ENCODE measurements at regions not wholly inside any gene's neighbourhood (a gene's known extent, or its start where the extent isn't known, plus 50 kb on each side); places are given as distances from the start of the nearest gene placed in this dataset.

- H3K4me3 ChIP-seq (ENCODE audit: low read length): no peak overlapping the region
- no peaks in the 10 kb centered on the region for H3K79me2 ChIP-seq (replicated peaks; ENCODE audit: insufficient read depth, low read length)
- no peak overlapping the region for H3K27ac ChIP-seq (ENCODE audit: low read length)
- no peak for TF ChIP-seq EP300 (conservative IDR thresholded peaks at IDR 0.05; ENCODE audit: poor library complexity, severe bottlenecking)
- no peak for TF ChIP-seq CTCF (IDR thresholded peaks at IDR 0.05; ENCODE audit: poor library complexity, severe bottlenecking)
- TF ChIP-seq POLR2AphosphoS5 (IDR thresholded peaks at IDR 0.05): no peak
- TF ChIP-seq SMC3 (conservative IDR thresholded peaks at IDR 0.05; ENCODE audit: poor library complexity): no peak
- no peak for TF ChIP-seq REST (IDR thresholded peaks at IDR 0.05; ENCODE audit: borderline replicate concordance)
- TF ChIP-seq EZH2 (IDR thresholded peaks at IDR 0.05; ENCODE audit: borderline replicate concordance, insufficient read depth, low read length, poor library complexity, severe bottlenecking): no peak
- no peak for TF ChIP-seq TAF1 (IDR thresholded peaks at IDR 0.05; ENCODE audit: low read depth)
- TF ChIP-seq RAD21 (conservative IDR thresholded peaks at IDR 0.05): no peak
- TF ChIP-seq MXI1 (conservative IDR thresholded peaks at IDR 0.05; ENCODE audit: poor library complexity, severe bottlenecking): no peak
- no peak overlapping the region for H3K9ac ChIP-seq (ENCODE audit: low read length)
- H3K9me3 ChIP-seq (ENCODE audit: low read length): no peaks in the 10 kb centered on the region
- no peaks in the 10 kb centered on the region for H4K20me1 ChIP-seq (ENCODE audit: insufficient read depth)
- H3K9me2 ChIP-seq (ENCODE audit: insufficient read depth, low read length): no peaks in the 10 kb centered on the region
- H3K36me3 ChIP-seq (ENCODE audit: insufficient read depth, low read length): no peaks in the 10 kb centered on the region
- no peak overlapping the region for H2AFZ ChIP-seq (ENCODE audit: low read depth, low read length)
- H3K27me3 ChIP-seq (ENCODE audit: insufficient read depth, low read depth, low read length): no peaks in the 10 kb centered on the region
- H3K4me2 ChIP-seq (ENCODE audit: low read length): no peak overlapping the region
- H3F3A ChIP-seq (ENCODE audit: insufficient read depth, low read length, poor library complexity, severe bottlenecking): no peaks in the 10 kb centered on the region
Measured at GRCh38 chr1:5253036-5253435, 598.6 kb downstream of the AJAP1 start.

GRCh38 chr1:5250336-5250735 is 595.9 kb downstream of the AJAP1 start:
- TF ChIP-seq POLR2AphosphoS5 (IDR thresholded peaks at IDR 0.05): no peak
- TF ChIP-seq REST (IDR thresholded peaks at IDR 0.05; ENCODE audit: borderline replicate concordance): no peak
- TF ChIP-seq SMC3 (conservative IDR thresholded peaks at IDR 0.05; ENCODE audit: poor library complexity): no peak
- no peak for TF ChIP-seq RAD21 (conservative IDR thresholded peaks at IDR 0.05)
- TF ChIP-seq EZH2 (IDR thresholded peaks at IDR 0.05; ENCODE audit: borderline replicate concordance, insufficient read depth, low read length, poor library complexity, severe bottlenecking): no peak
- TF ChIP-seq EP300 (conservative IDR thresholded peaks at IDR 0.05; ENCODE audit: poor library complexity, severe bottlenecking): no peak
- no peak for TF ChIP-seq CTCF (IDR thresholded peaks at IDR 0.05; ENCODE audit: poor library complexity, severe bottlenecking)
- TF ChIP-seq TAF1 (IDR thresholded peaks at IDR 0.05; ENCODE audit: low read depth): no peak
- no peak for TF ChIP-seq MXI1 (conservative IDR thresholded peaks at IDR 0.05; ENCODE audit: poor library complexity, severe bottlenecking)
- Histone ChIP-seq H4K20me1 (ENCODE audit: insufficient read depth) (no peaks in the 10 kb centered on the region), H3K9me2 (ENCODE audit: insufficient read depth, low read length) (no peaks in the 10 kb centered on the region)

More at GRCh38 chr1:5250336-5250735, 595.9 kb downstream of the AJAP1 start:
- no peak overlapping the region for H3K27ac ChIP-seq (ENCODE audit: low read length)
- no peaks in the 10 kb centered on the region for H3K36me3 ChIP-seq (ENCODE audit: insufficient read depth, low read length)
- no peaks in the 10 kb centered on the region for H3K9me3 ChIP-seq (ENCODE audit: low read length)
- no peaks in the 10 kb centered on the region for H3K27me3 ChIP-seq (ENCODE audit: insufficient read depth, low read depth, low read length)
- H3K4me3 ChIP-seq (ENCODE audit: low read length): no peak overlapping the region
- H3K4me2 ChIP-seq (ENCODE audit: low read length): no peak overlapping the region
- no peaks in the 10 kb centered on the region for H3K79me2 ChIP-seq (replicated peaks; ENCODE audit: insufficient read depth, low read length)
- H2AFZ ChIP-seq (ENCODE audit: low read depth, low read length): no peak overlapping the region
- H3K9ac ChIP-seq (ENCODE audit: low read length): no peak overlapping the region
- H3F3A ChIP-seq (ENCODE audit: insufficient read depth, low read length, poor library complexity, severe bottlenecking): no peaks in the 10 kb centered on the region
